Thyroid gland (tissue), 4 donors: ENCODE measurements at regions not wholly inside any gene's neighbourhood (a gene's known extent, or its start where the extent isn't known, plus 50 kb on each side); places are given as distances from the start of the nearest gene placed in this dataset.

Experiments used
- CTCF ChIP-seq, 6 experiments: fragments of 200-600 bp in 3 of 6; fragments of 450-650 bp in 3 of 6; sonication (generic) in 3 of 6; IDR thresholded peaks; one replicate each; pipeline ENCODE4 v1.5.1; 2016 to 2019; ENCODE audit warnings: antibody characterized with exemption in 6 of 6, mild to moderate bottlenecking in 2 of 6, inconsistent platforms in 1 of 6, moderate library complexity in 1 of 6
- POLR2A ChIP-seq, 2 donors: fragments of 450-650 bp; IDR thresholded peaks; one replicate each; pipeline ENCODE4 v1.6.1; 2017; ENCODE audit warnings: antibody characterized with exemption in 2 of 2, mild to moderate bottlenecking in 2 of 2, moderate library complexity in 1 of 2

- TF ChIP-seq CTCF (IDR thresholded peaks at IDR 0.05) (no peak), POLR2A (IDR thresholded peaks at IDR 0.05) (no peak)
Observed at GRCh38 chr10:120799849-120800248, 51.3 kb upstream of the WDR11 start.
